ENCODE measurements at regions not wholly inside any gene's neighbourhood (a gene's known extent, or its start where the extent isn't known, plus 50 kb on each side); places are given as distances from the start of the nearest gene placed in this dataset.

DNA sequence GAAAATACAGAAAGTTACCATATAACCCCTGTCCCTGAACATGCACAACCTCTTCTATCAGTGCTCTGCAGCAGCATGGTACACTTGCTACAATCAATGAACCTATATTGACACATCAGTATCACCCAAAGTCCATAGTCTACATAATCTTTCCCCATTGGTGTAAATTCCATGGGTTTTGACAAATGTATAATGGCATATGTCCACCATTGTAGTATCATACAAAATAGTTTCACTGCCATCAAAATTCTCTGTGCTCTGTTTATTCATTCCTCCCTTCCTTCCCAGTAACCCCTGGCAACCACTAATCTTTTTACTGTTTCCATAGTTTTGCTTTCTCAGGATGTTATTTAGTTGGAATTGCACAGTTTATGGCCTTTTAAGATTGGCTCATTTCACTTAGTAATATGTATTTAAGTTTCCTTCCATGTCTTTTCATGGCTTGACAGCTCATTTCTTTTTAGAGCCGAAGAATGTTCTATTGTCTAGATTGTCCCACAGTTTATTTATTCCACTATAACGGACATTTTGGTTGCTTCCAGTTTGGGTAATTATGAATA, 1707.0 kb downstream of the EFNA5 start:
- intact Hi-C loops (cut with micrococcal nuclease; ENCODE audit: unreplicated experiment) = no loop called here
- TF ChIP-seq, protein P1, sequence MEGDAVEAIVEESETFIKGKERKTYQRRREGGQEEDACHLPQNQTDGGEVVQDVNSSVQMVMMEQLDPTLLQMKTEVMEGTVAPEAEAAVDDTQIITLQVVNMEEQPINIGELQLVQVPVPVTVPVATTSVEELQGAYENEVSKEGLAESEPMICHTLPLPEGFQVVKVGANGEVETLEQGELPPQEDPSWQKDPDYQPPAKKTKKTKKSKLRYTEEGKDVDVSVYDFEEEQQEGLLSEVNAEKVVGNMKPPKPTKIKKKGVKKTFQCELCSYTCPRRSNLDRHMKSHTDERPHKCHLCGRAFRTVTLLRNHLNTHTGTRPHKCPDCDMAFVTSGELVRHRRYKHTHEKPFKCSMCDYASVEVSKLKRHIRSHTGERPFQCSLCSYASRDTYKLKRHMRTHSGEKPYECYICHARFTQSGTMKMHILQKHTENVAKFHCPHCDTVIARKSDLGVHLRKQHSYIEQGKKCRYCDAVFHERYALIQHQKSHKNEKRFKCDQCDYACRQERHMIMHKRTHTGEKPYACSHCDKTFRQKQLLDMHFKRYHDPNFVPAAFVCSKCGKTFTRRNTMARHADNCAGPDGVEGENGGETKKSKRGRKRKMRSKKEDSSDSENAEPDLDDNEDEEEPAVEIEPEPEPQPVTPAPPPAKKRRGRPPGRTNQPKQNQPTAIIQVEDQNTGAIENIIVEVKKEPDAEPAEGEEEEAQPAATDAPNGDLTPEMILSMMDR (IDR thresholded peaks at IDR 0.05; ENCODE audit: unreplicated experiment) = no peak
- no TSS peak for BruUV-seq (replicated peaks)
- Mint-ChIP-seq H3K9me3 (ENCODE audit: low read depth, unreplicated experiment) (no peaks in the 10 kb centered on the region), H3K4me3 (ENCODE audit: low read depth, unreplicated experiment) (no peak overlapping the region), H3K36me3 (ENCODE audit: insufficient read depth, unreplicated experiment) (no peaks in the 10 kb centered on the region), H3K4me1 (ENCODE audit: low read depth, unreplicated experiment) (peaks cover 12% of the 10 kb centered on the region), H3K27me3 (ENCODE audit: unreplicated experiment) (no peaks in the 10 kb centered on the region), H3K27ac (ENCODE audit: unreplicated experiment) (no peak overlapping the region)
- CTCF ChIA-PET = no interaction called here
- no peak for DNase-seq

DNA sequence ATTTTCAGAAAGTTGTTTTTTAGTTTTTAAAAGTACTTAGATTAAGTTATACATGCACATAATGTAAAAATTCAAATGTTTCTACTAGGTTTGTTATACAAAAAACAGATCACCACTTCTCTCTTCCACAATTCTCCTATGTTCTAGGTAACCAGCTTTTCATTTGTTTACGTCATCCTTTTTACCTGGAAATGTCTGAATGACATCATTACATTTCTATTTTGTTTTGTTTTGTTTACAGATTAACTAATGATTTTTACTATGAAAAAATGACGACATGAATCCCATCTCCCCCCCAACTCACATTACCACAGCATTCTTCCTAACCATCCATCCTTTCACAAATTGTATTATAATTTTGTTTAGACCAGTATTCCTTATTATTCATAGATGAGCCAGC, 1709.2 kb downstream of the EFNA5 start:
- intact Hi-C loops (cut with micrococcal nuclease; ENCODE audit: unreplicated experiment) = no loop called here
- H3K4me1 Mint-ChIP-seq (ENCODE audit: low read depth, unreplicated experiment) = peaks cover 7% of the 10 kb centered on the region
- no peaks in the 10 kb centered on the region for H3K36me3 Mint-ChIP-seq (ENCODE audit: insufficient read depth, unreplicated experiment)
- TF ChIP-seq, protein P1 (IDR thresholded peaks at IDR 0.05; ENCODE audit: unreplicated experiment) = no peak
- no peaks in the 10 kb centered on the region for H3K27me3 Mint-ChIP-seq (ENCODE audit: unreplicated experiment)
- no peak for DNase-seq
- no peaks in the 10 kb centered on the region for H3K9me3 Mint-ChIP-seq (ENCODE audit: low read depth, unreplicated experiment)
- CTCF ChIA-PET = no interaction called here
- BruUV-seq (replicated peaks) = no TSS peak
- no peak overlapping the region for H3K4me3 Mint-ChIP-seq (ENCODE audit: low read depth, unreplicated experiment)
- no peak overlapping the region for H3K27ac Mint-ChIP-seq (ENCODE audit: unreplicated experiment)

DNA sequence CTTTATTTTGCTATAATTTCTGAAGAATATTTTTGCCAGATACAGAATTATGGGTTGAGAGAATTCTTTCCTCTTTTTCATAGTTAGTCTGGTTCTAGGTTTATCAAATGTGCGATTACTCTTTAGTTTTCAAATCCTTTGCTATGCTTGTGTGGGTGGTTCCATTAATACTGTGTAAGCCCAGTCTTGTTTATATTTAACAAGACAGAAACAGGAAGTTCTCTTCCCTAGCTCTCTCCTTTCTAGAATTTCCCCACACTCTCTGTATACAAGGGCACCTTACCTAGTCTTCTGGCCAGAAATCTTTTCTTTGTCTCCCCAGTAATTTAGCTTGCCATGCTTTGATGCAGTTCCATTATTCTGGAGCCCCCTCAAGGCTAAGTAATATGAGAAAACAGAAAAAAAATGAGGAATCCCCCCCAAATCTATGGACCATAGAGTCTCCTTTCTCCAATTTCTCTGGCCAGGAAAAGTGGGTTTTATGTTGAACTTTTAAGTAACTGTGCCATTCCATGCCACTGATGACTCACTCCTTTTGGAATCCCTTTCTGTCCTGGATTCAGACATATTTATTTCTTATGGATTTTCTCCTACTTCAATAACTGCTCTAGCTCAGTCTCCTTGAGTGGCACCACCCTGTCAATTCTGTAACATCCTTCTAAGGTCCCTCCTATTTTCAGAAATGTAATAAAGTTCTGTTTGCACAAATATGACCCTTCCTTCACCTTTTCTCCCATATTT, 1714.1 kb downstream of the EFNA5 start:
- no peak for DNase-seq
- BruUV-seq (replicated peaks) = no TSS peak
- TF ChIP-seq, protein P1 (IDR thresholded peaks at IDR 0.05; ENCODE audit: unreplicated experiment) = no peak
- no peak overlapping the region for H3K4me3 Mint-ChIP-seq (ENCODE audit: low read depth, unreplicated experiment)
- peaks cover 12% of the 10 kb centered on the region for H3K4me1 Mint-ChIP-seq (ENCODE audit: low read depth, unreplicated experiment)
- CTCF ChIA-PET = interaction anchor here (0.6 kb wide), 1 partner anchor 619 kb away, joined by 3 read pairs; no protein-coding TSS in a partner anchor
- H3K27me3 Mint-ChIP-seq (ENCODE audit: unreplicated experiment) = no peaks in the 10 kb centered on the region
- H3K27ac Mint-ChIP-seq (ENCODE audit: unreplicated experiment) = peak overlapping the region; percentile 18
- no peaks in the 10 kb centered on the region for H3K9me3 Mint-ChIP-seq (ENCODE audit: low read depth, unreplicated experiment)
- H3K36me3 Mint-ChIP-seq (ENCODE audit: insufficient read depth, unreplicated experiment) = no peaks in the 10 kb centered on the region
- intact Hi-C loops (cut with micrococcal nuclease; ENCODE audit: unreplicated experiment) = no loop called here

DNA sequence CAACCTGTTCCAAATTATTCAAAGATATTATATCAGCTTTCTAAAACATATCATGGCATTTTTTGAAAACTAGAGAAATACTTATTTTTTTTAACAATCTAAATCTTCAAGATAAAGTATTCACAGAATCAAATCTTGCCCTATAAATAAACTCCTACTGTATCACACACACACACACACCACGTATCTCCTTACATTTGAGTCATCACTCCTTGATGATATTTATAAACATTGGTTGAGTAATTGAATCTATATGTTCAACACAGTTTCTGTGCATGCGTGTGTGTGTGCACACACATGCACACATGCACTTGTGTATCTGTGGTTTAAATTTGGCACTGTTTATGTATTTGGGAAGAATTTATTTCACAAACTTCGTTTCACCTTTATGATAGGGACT, 1716.4 kb downstream of the EFNA5 start:
- Mint-ChIP-seq H3K4me1 (ENCODE audit: low read depth, unreplicated experiment) (peaks cover 12% of the 10 kb centered on the region), H3K9me3 (ENCODE audit: low read depth, unreplicated experiment) (no peaks in the 10 kb centered on the region), H3K36me3 (ENCODE audit: insufficient read depth, unreplicated experiment) (no peaks in the 10 kb centered on the region), H3K27ac (ENCODE audit: unreplicated experiment) (no peak overlapping the region), H3K27me3 (ENCODE audit: unreplicated experiment) (no peaks in the 10 kb centered on the region), H3K4me3 (ENCODE audit: low read depth, unreplicated experiment) (no peak overlapping the region)
- intact Hi-C loops (cut with micrococcal nuclease; ENCODE audit: unreplicated experiment) = no loop called here
- TF ChIP-seq, protein P1 (IDR thresholded peaks at IDR 0.05; ENCODE audit: unreplicated experiment) = no peak
- CTCF ChIA-PET = no interaction called here
- BruUV-seq (replicated peaks) = no TSS peak
- DNase-seq = no peak

All from Calu3 (cell line).